H4 (cell line): ENCODE measurements at regions not wholly inside any gene's neighbourhood (a gene's known extent, or its start where the extent isn't known, plus 50 kb on each side); places are given as distances from the start of the nearest gene placed in this dataset.

Source experiments
- DNase-seq: peaks from one replicate; pipeline ENCODE4 v3.0.0-alpha.2; 2015; ENCODE audit warnings: low spot score

DNA sequence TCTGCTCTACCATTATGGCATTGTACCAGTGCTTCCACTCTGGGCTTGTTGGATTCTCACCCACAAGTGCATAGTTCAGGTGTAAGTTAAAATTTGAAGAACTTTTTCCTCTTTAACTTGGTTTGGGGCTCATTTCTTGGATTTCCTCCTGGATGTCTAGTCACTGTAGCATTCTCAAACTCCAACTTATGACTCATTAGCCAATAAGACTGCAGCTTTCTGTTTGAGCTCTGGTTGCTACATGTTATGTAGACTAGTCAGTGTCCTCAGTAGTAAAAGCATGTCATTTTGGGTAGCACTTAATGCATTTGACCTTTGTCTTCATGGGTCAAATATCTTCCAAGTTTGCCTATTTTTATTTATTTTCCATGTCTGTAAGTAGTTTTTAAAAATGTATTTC lies 790.8 kb downstream of the BRINP1 start:
- DNase-seq, result no peak

DNA sequence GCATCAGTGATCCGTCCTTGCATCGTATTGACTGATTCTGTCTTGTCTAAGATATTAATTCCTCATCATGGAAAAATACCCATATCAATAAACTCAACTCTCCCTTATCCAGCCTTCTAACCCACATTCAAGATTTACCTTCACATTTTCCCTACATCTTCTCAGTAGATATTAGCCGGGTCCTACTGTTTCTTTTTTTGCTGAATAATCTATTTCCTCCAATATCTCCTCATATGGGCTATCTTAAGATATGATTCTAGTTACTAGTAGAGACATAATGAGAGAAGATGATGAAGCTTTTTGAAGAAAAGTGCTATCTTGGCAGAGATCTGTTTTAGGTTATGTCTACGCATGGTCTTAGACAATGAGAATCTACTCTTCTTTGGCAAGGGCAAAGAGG lies 785.8 kb downstream of the BRINP1 start:
- DNase-seq, result no peak

DNA sequence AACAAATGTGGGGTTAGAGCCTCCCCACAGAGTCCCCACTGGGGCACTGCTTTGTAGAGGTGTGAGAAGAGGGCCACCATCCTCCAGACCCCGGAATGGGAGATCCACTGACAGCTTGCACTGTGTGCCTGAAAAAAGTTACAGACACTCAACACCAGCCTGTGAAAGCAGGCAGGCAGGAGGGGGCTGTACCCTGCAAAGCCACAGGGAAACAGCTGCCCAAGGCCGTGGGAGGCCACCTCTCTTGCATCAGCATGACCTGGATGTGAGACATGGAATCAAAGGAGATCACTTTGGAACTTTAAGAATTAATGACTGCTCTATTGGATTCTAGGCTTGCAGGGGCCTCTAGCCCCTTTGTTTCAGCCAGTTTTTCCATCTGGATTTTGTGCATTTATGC lies 782.3 kb downstream of the BRINP1 start:
- no peak for DNase-seq

DNA sequence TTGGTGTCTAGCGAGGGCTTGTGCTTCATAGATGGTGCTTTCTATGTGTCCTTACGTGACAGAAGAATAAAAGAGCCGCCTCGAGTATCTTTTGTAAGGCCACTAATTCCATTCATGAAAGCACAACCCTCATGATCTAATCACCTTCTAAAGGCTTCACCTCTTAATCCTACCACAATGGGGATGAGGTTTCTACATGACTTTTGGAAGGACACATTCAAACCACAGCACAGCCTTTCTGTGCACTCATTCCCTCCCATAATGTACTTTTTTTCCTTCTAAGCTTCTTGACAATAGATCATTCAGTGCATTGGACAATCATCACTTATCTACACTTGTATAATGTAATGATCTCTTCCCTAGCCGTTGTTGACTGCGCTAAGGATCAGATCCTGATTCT lies 774.8 kb downstream of the BRINP1 start:
- DNase-seq, result no peak

DNA sequence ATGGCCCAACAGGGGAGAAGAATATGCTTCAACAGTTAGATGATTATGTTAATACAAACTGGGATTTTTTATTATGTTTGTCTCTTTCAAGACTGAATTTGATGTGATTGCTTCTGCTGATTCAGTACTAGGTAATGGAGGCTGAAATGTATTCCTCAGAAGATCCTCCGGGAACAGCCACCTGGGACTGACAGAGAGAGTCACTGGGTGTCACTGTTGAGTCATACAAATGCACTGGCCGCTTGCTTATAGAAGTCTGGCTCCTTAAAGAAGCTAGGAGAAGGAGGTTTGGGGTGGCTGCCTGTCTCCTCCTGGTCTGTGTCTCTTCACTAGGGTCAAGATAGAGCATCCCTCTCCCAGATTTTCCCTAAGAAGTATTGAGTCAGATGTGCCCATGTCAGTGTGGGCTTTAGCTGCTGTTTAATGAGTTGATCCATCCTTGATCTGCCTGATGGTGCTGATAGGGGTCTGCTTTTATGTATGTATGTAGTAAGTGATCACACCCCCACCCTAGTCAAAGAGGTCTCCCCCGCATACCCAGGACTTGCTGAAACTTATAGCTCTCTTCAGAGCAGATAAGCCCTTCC lies 773.4 kb downstream of the BRINP1 start:
- DNase-seq, result peak; percentile 24

DNA sequence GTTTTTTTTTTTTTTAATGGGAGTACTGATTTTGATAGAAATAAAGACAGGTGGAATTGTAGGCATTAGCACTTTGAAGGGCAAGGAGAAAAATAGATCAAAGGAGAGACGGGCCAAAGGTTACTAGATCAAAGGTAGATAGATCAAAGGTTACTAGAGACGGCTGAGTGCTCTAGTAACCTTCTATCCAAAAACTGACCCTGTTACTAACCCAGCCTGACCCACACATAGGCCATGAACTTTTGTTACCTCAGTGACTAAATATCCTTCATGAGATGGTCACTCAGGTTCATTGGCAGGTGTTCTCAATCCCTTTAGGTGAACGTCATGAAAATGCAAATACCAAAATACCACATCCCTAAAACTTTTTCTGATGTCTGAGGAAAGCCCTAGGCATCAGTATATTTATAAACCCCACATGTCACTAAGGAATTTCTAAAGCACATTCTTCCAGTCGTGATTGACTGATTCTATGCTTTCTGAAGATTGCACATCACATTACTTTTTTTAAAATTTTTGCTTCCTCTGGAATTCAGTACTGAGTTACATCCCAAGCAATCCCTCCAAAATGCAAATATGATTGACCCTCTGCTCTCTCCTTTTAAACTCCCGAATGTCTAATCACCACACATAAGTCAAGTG lies 772.7 kb downstream of the BRINP1 start:
- no peak for DNase-seq

DNA sequence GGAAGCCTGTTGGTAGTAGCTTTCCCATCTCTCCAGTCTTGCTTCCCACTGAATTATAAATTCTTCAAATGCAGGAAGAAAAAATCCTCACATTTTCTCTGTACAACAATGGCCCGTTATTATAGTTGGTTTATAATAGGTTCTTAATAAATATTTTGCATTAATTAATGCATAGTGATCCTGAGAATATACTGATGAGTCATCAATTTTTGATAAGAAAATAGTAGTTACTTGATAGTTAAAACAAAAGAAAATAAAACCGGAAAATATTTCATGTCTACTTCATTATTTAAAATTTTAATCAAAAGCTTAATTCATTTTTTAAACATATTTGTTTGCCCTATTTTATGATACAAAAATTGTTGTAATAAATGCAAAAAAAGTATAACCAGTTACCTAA lies 762.6 kb downstream of the BRINP1 start:
- no peak for DNase-seq

DNA sequence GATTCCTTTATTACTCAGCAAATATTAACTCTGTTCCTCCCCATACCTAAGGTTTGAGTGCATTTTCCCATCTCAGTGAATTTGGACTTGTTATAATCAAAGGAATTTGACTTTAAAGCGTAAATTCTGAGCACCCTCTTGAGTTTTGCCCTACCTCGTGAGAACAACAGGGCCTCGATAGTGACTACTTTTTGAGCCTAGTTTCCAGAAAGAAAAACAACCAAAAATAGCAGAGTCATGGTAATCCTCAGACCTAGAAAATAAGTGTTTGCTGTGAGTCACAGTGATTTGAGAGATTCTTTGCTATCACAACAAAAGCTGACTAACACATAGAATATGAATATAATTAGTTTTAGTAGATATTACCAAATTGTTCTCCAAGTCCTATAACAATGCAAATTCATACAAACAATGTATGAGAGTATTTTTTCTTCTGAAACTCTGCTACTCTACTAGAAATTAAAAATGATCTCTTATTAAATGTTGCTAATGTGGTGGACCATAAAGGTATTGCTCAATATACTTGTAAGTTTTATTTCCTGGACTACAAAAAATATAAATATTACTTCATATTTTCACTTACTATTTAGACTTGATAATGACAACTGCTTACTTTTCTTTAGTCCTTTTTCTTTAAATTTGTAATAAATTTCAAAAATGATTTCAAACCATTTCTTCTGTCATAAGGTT lies 759.7 kb downstream of the BRINP1 start:
- DNase-seq, result peak; percentile 16

DNA sequence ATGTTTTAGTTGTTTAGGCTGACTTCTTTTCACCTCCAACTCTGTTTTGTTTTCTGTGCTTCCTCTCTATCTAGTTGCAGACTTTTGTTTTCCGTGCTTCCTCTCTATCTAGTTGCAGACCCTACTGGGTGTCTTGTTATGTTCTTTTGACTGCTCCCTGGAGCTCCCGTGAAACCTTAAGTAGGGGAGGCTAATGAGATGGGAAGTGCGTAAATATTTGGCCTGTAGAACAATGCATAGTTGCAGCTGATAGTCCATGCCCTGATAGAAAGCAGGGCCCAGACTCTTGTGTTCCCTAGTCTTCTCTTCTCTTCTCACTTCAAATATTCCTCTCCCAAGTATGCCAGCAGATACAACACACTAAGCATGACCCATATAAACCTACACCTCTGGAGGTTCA lies 757.0 kb downstream of the BRINP1 start:
- no peak for DNase-seq

DNA sequence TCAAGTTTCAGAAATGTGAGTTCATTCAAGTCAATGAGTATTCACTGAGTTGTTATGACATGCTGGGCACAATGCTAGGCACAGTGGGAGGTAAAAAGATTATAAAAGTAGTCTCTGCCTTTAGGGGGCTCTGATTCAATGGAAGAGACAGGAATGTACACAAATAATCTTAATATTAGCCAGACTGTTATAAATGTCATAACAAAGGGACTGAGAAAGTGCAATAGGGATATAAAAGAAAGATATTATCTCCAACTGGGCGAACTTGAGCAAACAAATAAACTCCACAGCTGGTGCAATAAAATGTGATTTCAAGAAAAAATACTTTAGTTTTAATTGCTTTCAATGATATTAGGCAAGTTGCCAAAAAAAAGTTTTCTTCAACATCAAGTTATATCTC lies 755.2 kb downstream of the BRINP1 start:
- DNase-seq, result no peak

DNA sequence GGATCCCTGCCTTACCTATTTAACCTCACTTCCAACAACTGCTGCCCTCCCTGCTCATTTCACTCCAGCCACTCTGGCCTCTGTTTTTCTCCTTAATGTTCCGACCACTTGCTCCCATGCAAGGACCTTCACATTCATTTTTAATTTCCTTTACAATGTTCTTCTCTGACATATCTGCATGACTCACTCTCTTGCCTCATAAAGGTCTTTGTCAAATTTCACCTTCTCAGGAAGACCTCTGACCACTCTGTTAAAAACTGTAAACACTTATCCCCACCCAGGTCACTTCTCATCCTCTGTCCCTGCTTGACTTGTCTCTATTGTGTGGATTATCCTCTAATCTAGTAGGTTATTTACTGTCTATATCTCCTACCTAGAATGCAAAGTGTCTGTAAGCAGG lies 751.2 kb downstream of the BRINP1 start:
- DNase-seq, result no peak

DNA sequence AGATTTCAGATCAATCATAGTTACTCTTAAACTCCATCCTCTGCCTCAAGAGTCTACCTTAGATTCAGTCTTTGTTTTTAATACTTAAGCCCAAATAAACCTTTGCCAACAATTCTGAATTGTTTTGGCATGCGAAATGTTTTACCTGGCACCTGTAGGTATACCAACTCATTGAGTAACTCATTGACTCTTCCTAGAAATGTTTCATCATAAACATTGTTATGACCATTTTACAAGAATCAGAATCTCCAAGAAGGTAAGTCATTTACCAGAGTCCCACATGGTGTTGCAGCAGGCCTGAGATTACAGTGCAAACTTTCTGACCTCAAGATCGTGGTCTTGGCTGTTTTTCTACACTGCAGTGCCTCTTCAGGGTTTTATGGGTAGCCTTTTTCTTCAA lies 750.4 kb downstream of the BRINP1 start:
- no peak for DNase-seq

DNA sequence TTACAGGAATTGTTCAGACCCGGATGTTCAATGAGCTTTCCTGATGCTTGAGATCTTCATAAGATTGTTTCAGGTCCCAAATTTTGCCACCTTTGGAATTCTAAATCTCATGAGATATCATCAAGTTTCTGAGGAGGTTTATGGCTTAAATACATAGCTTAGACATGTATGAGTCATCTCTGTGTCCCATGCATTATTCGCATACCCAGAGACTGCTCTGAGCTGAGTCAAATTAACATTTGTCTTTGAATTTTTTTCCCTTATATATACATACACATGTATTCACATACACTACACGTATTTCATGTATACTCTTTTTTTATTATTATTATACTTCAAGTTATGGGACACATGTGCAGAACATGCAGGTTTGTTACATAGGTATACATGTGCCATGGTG lies 744.6 kb downstream of the BRINP1 start:
- DNase-seq, result no peak

DNA sequence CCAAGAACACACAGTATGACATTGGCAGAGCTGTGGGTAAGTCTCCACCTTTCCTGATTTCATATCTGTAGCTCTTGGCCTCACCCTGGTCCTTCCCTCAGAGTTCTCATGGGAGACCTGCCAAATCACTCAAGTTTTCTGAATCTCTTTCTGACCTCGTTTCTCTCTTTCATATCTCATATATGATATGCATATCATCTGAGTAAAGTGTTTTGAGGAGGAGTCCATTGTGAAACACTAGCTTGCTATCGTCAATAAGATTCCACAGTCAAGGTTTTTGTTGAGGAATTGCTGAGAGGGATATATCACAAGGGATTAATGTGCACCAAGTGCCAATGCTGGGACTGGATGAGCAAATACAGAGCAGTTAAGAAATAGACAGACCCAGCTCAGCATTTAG lies 739.2 kb downstream of the BRINP1 start:
- no peak for DNase-seq

DNA sequence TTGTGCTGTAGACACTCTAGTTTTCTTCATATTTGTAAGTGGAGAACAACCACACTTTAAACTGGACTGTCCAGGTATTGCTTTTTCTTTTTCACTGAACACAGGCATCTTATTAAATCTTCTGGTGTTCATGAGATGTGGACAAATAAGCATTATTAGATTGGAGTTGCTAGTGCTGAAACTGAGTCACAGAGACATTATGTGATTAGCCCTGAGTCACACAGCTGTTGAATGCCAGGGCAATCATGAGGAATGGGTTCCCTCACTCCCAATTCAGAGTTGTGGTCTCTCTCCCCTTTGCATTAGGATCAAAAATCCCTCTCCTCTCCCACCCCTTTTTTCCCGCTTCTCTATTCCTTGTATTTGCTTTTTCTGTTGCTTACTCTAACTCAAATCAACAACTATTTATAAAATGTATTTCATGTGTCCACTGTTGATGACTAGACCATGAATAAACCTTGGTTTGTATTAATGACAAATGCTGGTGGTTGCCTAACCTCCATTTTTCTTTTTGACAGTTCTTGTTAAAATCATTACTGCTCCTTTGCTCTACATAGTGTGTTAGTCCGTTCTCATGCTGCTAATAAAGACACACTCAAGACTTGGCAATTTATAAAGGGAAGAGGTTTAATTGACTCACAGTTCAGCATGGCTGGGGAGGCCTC lies 738.2 kb downstream of the BRINP1 start:
- DNase-seq, result no peak

DNA sequence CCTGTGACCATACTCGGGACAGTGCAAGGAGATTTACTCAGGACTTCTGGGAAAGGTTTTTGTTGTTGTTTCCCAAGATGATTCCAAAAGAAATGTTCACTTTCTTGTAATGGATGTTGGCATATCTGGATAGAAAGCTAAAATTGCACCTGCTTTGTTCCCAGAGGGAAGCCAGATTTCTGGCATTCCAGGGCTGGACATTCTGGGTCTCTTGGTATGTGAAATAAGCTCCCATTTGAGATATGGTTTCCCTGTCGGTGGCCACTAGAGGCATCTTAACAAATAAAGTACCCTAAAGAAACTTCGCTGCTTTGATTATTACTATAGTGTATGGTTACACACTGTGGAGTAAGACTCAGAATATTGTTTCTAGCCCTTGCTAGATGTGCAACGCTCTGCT lies 737.3 kb downstream of the BRINP1 start:
- no peak for DNase-seq

DNA sequence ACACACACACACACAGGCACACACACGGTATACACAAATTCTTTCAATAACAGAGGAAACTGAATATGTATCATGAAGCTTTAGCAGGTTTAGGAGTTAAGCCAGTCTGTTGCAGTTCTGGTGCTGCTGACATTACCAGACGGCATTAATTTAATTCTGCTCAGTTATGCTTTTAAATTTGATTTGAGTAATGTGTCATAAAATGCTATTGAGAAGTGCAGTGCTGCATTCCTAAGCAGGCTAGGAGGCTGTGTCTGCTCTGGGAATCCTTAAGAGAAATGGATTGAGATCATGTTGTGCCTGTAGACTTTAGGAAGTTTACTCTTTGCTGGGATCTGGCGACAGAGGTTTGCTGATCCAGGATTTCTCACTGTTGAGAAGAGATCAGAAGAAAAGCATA lies 733.8 kb downstream of the BRINP1 start:
- no peak for DNase-seq

DNA sequence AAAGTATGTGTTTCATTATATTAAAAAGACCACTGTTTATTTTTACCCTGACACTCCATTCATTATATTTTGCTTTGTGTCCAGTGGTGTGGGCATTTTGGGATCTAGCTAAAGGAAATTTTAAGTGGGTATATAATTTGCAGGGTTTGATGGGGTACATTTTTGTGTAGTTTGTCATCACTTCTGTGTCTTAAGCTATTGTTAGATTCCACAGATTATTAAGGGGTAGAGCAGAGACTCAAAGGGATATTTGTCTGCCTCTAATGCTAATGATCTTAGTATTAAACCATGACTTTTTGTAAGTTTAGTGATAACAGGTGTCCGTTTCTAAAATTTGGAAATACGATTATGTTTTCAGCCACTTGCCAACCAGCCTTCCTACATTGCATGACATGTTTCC lies 731.6 kb downstream of the BRINP1 start:
- DNase-seq, result no peak

DNA sequence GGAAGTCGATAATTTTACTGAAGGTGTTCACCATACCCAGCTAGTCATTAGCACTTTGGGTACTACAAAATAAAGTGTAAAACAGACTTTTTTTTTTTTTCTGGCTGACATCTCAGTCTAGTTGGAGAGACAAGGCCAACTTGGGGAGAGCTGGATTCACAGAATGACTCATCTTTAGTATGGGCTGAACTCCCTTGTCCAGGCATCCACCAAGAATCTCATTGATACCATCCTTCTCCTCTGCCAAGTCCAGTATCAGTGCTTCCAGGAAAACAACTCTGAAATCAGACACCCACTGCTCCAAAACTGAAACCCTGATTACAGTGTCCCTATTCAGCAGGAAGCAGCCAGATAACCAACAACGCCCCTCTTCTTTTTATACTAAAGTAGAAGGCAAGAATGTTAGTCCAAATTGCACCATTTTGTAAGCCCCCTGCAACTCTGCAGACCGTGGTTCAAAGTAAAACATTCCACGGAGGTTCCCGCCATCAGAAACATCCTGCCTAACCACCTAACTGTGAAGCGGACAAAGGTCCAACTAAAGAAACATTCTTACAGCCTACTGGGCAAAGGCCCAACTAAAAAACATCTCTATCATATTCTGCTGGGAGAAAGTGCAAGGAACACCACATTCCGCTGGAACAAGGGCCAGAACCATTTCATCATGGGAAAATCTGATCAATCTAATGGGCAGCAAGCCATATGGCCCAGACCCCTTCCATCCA lies 728.2 kb downstream of the BRINP1 start:
- no peak for DNase-seq

DNA sequence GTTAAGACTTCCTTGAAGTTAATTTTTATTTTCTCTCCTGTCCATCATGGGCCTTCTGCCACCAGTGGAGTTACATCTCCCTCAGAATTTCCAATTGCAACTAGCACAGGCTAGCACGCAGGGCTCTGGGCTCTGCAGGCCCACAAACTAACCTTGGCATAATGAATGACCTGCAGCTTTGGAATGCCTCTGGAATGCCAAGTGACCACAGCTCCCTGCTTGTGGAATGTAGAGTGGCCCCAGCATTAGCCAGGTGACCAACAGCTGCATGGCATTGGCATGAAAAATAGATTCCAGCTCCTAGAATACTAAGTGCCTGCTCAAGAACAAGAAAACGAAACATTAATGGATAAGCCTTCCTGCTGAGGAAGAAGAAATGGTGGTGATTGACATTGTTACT lies 726.1 kb downstream of the BRINP1 start:
- DNase-seq, result peak; percentile 74

DNA sequence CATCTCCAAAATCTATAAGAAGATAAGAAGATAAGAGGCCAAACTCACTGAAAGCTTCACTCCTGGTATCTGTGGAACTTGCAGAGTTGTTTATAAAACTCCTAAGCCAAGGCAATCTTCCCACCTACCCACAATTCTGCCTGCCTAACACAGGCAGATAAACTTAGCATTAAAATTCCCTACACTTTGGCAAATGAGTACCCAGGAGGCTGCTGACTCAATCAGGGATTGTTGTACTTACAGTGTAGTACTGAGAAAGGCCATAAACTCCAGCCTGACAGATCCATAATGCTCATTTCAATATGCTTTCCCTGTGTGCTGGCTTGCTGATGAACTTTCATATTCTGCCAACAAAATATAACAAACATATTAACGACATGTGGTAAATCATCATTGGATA lies 725.2 kb downstream of the BRINP1 start:
- DNase-seq, result no peak

DNA sequence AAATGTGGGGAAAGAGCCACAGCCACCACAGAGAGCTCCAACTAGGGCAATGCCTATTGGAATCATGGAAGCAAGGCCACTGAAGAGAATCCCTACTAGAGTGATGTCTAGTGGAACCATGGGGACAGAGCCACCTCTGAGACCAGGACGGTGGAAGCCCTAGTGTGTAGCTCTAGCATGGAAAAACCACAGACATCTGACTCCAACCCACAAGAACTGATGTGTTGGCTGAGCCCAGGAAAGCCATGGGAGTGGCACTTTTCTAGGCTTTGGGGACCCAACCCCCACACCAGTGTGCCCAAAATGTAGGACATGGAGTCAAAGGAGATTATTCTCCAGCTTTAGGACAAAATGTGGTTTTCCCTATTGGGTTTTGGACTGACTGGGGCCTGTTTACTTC lies 721.9 kb downstream of the BRINP1 start:
- no peak for DNase-seq
